Activated naive CD8-positive, alpha-beta T cell treated with anti-CD3 and anti-CD28 coated beads, Interleukin-2, amount 50 U/mL, for 16 hours (primary cell): ENCODE measurements at regions not wholly inside any gene's neighbourhood (a gene's known extent, or its start where the extent isn't known, plus 50 kb on each side); places are given as distances from the start of the nearest gene placed in this dataset.
A peak's percentile ranks its signal among the peaks of the same experiment; 100 is the strongest.

Experiments
- DNase-seq: peaks from one replicate; pipeline ENCODE4 v3.0.0-alpha.2; 2020; ENCODE audit warnings: low read depth, low spot score

- no peak for DNase-seq
Measured at GRCh38 chr12:66962290-66962689, 283.4 kb upstream of the GRIP1 start.

DNA sequence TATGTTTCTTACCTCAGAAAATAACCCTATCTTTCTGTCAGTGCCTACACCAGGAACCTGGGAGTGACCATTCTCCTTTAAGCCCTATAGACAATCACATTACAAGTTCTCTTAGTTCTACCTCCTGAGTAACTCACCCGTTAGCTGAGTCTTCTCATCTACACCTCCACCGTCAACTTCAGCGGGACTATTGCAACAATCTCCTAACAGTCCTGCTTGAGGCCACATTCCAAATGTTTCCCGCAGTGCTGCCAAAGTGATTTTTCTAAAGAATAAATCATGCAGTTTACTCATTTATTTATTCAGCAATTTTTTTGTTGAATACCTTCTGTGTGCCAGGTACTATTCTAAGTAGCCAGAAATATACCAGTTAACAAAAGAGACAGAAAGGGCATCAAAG lies 285.0 kb upstream of the GRIP1 start:
- no peak for DNase-seq

GRCh38 chr12:66964629-66965028 lies 285.8 kb upstream of the GRIP1 start:
- DNase-seq: no peak

DNA sequence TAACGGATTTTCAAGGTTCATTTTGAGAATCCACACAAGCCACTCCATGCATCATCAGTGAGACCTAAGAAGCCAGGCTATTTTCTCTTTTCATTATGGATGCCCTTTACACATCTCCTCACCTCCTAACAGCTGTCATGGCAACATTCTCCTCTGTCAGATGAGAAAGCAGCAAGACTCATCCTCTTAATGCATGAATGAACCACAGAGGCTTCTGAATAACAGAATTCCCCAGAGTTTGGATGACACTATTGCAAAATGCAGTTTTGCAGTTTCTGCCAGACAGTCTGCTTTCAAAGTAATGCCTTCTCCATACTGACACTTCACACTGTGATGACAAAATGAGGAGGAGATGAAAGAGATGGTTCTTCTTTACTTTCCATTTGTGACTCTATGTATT lies 286.7 kb upstream of the GRIP1 start:
- no peak for DNase-seq

GRCh38 chr12:66971816-66972215 lies 292.9 kb upstream of the GRIP1 start:
- no peak for DNase-seq

DNA sequence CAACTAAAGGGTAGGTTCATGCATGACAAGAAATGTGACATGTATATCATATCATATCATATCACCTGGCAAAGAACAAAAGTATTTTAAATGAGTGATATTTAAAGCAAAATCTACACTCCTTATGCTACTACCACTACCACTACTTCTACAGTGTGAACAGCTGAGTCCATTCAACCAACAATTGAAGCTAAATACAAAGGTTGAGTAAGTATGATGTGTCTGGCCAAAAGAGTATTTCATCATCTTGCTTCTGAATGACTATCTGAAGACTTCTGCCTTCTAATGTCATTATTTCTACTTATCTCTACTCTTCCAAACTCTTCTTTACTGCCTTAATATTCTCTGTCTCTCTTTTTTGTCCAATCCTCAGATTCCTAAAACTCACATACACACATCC lies 292.6 kb upstream of the CAND1 start:
- no peak for DNase-seq

DNA sequence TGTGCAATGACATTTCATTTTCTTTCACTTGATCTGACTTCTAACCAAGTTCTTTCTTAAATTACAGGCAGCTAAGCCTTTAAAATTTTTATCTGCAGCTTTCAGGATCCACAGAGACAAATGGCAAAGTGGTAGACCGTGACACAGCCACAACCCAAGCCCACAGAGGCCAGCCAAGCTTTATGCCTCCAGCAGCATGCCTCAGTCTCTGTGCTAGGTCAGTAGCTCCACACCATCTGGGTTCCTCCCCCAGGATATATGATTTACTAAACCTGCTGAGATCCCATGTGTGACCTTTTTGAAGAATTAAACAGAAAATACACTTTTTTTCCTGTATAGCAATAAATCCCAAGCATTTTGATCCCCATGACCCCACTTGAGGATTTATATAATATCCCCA lies 290.4 kb upstream of the CAND1 start:
- no peak for DNase-seq

DNA sequence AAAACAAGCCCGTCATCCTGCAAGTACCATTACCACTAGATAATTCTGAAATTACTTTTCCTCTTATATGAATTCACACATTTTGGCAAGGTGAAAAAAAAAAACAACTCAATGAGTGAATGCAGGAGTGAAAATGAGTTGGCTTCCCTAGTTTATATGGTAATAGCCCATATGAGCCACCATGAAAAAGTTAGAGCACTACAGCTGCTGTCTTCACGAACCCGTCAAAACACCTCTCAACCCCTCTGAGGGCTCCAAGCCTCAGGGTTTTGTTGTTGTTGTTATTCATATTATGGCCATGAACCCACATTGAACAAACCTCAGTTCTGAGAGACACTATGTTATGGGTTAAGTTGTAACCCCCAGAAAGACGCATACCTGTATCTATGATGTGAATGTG lies 289.9 kb upstream of the CAND1 start:
- no peak for DNase-seq

GRCh38 chr12:66984077-66984476 lies 285.1 kb upstream of the CAND1 start:
- no peak for DNase-seq

DNA sequence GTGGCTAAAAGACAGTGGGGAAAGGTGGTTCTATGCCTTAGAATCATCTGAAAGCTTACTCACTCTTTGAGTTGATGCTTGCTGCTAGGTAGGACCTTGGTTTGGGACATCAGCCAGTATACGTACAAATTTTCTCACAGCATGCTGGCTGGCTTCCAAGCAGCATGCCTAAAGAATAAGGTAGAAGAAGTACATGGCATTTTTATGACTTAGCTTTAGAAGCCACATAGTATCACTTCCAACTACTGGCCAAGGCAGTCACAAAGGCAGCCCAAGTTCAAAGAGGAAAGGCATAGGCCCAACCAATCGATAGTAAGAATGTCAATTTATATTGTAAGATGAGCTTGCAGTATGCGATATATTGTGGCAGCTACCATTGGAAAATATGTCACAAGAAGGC lies 284.2 kb upstream of the CAND1 start:
- no peak for DNase-seq

GRCh38 chr12:66999141-66999540 lies 270.0 kb upstream of the CAND1 start:
- no peak for DNase-seq

DNA sequence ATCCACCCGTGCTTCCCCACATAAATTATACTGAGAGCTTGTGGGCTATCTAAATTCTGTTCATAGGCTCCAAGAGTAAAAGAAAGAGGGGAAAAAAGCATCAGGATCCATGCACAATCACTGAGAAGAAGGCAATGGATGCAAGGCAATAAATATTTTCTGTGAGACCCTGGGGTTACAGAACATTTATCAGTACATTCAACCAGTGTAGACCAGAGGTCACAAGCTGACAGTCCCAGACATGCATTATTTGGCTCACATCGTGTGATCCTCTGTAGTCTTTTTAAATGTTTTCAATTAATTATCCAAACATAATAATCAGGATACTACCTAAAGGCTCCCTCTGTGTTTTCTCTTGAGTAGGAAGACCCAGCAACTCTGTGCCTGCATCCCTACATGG lies 267.9 kb upstream of the CAND1 start:
- DNase-seq: no peak

GRCh38 chr12:67002720-67003119 lies 266.4 kb upstream of the CAND1 start:
- no peak for DNase-seq

- no peak for DNase-seq
Measured at GRCh38 chr12:67006610-67007009, 262.5 kb upstream of the CAND1 start.

DNA sequence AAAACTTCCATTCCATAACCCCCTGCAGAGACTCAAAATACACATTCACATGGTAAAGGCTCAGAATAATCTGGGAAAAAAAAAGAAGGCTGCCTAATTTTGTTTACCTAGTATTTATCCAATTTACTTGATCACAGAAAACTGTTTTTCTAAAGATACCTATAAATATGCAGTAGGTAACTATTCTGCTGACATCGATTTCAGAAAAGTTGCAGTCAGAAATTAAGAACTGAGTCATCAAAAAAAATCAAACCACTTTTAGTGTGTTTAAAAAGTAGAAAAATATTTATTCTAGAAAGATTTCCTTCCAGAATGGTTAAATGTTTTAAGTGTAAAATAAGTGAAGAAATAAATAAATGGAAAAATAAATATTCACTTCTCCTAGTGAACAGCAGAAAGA lies 254.5 kb upstream of the CAND1 start:
- no peak for DNase-seq

DNA sequence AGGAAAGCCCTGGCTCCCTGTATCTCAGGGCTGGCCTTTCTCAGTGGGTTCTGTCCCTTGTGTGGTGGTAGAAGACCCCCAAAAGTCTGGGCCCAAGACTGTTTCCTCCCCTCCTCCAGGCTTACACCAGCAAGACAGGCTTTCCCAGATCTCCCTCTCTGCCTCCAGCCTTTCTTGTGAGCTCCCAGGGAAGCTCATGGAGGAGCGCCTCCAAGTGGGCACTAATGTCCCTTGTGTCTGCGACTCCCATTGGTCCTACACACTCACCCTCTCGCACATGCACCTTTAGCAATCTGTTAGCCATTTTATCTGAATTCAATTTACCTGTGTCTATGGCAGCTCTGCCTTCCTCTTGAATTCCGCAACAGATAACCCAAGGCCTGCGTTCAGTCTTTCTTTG lies 251.1 kb upstream of the CAND1 start:
- DNase-seq: no peak

DNA sequence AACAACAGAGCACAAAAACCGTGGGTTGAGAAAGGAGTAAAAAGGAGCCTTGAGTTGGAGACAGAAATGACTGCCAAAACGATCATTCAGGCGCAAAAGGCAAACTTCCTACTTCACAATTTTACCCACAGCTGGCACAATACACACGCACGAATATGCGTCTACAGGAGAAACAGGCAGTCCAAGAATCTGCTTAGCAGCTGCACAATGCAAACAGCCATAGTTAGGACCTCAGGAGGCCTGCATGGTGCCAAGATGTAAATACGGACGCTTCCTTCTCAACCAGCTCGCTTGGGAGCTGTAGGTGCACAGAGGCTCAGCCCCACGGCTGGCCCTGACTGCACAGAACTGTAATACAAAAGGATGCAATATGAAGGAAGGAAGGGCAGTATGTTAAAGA lies 250.1 kb upstream of the CAND1 start:
- DNase-seq: no peak

DNA sequence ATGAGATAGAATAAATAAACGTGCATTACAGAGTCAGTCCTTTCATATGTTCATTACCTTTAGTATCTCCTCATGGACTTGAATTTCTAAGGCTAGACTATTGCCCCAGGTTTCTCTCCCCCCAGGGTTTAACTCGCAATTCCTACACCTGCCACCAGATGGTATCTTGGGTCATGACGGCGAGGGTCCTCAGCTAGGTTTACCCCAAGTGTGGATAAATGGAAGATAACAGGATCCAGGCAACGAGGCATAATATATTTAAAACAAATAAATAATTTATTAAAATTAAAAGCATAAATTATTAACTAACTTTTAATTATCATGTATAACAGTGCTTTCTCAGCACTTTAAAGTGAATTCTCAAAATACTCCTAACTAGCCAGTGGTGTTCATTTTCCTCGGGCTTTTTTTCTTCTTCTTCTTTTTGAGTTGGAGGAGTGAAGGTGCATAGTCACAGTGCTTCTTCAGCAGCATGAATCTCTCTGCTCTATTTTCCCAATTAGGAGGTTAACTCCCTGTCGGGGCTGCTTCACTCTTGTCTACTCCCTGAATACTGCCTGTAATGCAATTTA lies 243.5 kb upstream of the CAND1 start:
- peak; percentile 9 for DNase-seq

DNA sequence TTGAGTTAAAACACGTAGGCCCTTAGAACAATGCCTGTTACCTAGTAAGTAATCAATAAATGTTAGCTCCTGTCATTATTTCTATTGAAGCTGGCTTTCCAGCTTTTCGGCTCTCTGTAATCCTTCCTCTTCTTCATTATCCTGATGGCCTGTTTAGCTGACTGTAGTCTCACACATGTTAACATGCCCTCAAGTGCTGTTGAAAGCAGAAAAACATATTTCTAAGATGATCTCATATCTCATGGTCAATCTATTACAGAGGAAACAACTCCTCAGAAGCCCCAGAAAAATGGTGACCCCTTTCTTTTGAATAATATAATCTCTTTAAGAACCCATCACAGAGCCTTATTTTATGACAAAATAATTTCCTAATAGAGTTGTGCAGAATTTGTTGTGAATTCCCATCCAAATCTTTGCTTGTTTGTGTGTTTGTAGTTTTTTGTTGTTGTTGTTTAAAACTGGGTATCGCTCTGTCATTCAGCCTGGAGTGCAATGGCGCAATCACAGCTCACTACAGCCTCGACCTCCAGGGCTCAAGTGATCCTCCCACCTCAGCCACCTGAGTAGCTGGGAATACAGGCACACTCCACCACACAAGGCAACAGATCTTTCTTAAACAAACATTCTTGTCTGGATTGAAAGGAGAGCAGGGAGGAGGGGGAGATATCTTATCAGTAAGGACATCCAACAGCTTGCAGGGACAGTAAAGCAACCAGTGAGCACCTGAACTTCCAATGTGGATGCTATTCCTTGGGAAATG lies 242.5 kb upstream of the CAND1 start:
- DNase-seq: no peak

DNA sequence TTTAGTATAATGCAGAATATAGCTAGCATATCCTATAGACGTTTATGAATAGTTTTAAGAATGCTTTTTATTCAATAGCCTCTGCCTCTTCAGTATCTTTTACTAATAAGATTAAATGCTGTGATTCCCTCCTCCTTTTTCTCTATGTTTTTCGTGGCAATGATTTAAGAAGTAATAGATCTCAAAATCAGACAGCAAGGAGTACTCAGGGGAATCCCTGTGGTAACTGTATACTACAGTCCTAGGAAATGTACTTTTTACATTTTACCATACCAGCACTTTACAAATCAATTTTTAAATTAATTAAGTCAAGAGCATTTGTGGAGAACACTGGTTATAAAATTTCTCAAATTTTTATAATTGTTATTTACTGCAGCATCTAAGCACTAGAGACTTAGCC lies 240.6 kb upstream of the CAND1 start:
- DNase-seq: no peak

DNA sequence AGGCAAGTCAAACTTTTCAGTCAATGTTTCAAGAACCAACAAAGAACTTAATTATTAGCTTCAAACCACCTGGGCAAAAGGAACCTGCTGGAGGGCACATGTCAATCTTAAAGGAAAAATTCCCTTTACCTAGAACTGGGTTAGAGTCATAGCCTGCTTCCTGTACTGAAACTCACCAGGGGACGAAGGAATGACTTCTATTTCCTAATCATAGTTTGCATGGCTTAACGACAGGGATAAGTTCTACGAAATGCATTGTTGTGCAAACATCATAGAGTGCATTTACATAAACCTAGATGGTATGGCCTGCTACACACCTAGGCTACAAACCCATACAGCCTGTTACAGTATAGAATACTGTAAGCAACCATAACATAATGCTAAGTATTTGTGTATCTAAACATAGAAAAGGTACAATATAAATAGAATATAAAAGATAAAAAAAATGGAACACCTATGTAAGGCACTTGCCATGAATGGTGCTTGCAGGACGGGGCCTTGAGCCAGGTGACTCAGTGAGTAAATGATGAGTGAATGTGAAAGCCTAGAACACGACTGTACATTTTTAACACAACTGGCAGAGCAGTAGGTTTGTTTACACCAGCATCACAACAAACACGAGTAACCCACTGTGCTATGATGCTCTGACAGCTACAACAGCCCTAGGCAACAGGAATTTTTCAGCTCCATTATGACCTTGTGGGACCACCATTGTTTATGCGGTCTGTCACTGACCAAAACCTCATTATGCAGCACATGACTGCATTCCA lies 234.9 kb upstream of the CAND1 start:
- DNase-seq: no peak

- no peak for DNase-seq
Measured at GRCh38 chr12:67035121-67035520, 234.0 kb upstream of the CAND1 start.

GRCh38 chr12:67038486-67038885 lies 230.7 kb upstream of the CAND1 start:
- DNase-seq: no peak
